Body of pancreas (tissue), 4 donors: ENCODE measurements at regions not wholly inside any gene's neighbourhood (a gene's known extent, or its start where the extent isn't known, plus 50 kb on each side); places are given as distances from the start of the nearest gene placed in this dataset.
A peak's percentile ranks its signal among the peaks of the same experiment; 100 is the strongest.

ENCODE experiments used
- ATAC-seq: fragments of 150-250 bp; one replicate; pipeline ENCODE4 v1.9.1; 2016
- DNase-seq, 4 donors: peaks; one replicate each; pipeline ENCODE4 v3.0.0-alpha.2; 2019
- H3K27ac ChIP-seq, 4 donors: fragments of 200-600 bp; sonication (generic); 1 replicate in 3 of 4; 2 replicates in 1 of 4; pipeline versions ENCODE4 v1.5.1 to v1.6.1; 2016 to 2019; ENCODE audit warnings: mild to moderate bottlenecking in 1 of 4, mixed read lengths in 1 of 4, moderate library complexity in 1 of 4
- H3K27me3 ChIP-seq, 2 donors: fragments of 200-600 bp; sonication (generic); one replicate each; pipeline ENCODE4 v1.6.0; 2016; ENCODE audit warnings: mild to moderate bottlenecking in 1 of 2
- H3K36me3 ChIP-seq, 2 donors: fragments of 200-600 bp; sonication (generic); replicated peaks in 1 of 2; 2 replicates each; pipeline ENCODE4 v1.5.1; 2016; ENCODE audit warnings: low read depth in 2 of 2; ENCODE audit not compliant: insufficient read depth in 1 of 2
- H3K4me1 ChIP-seq: fragments of 200-600 bp; sonication (generic); one replicate; pipeline ENCODE4 v1.6.0; 2016
- H3K4me3 ChIP-seq, 2 donors: fragments of 200-600 bp; sonication (generic); 1 replicate in 1 of 2; 2 replicates in 1 of 2; pipeline ENCODE4 v1.5.1; 2016 to 2019
- H3K9me3 ChIP-seq, 3 donors: fragments of 200-600 bp; sonication (generic); 1 replicate in 2 of 3; 2 replicates in 1 of 3; pipeline ENCODE4 v1.5.1; 2016
- POLR2A ChIP-seq, 3 donors: fragments of 450-650 bp; IDR thresholded peaks; one replicate each; pipeline ENCODE4 v1.6.1; 2016; ENCODE audit warnings: antibody characterized with exemption in 3 of 3, mild to moderate bottlenecking in 2 of 3
- WGBS, 2 donors: methylation state at CpG; one replicate each; pipeline ENCODE4 v1.1.5; 2017; 5-methylcytosine and 5-hydroxymethylcytosine counted together
- intact Hi-C: fragments of 100-400 bp; cut with DNase I; formaldehyde crosslinking; loops from one replicate; pipeline ENCODE4 v1.15.1; 2023
- TF ChIP-seq, protein P1 (sequence below), 7 experiments: fragments of 450-650 bp in 4 of 7; fragments of 200-600 bp in 3 of 7; sonication (generic) in 3 of 7; IDR thresholded peaks; one replicate each; pipeline ENCODE4 v1.5.1; 2016 to 2019; ENCODE audit warnings: antibody characterized with exemption in 7 of 7

DNA sequence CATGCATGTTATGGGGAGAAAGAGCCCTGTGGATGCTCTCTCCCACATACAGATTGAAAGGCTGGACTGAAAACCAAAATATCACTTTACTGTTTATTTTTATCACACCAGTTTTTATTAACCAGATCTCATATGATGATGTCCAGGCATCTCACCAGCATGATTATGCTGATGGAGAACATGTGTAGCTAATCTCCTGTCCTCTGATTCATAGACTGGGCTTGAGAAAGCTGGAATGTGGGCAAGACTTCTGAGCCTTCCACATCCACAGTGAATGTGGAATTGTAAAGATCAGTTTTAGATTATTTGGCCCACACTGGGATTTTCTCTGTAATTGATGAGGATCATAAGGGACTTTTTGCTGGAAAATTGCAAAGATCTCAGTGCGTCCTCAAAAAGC is 137.9 kb downstream of the ICOS start:
- Histone ChIP-seq H3K4me3 (no peak overlapping the region), H3K27ac (no peak overlapping the region), H3K9me3 (no peaks in the 10 kb centered on the region), H3K36me3 (no peaks in the 10 kb centered on the region), H3K27me3 (peaks cover 0 to 5% of the 10 kb centered on the region in 2 donors), H3K4me1 (no peaks in the 10 kb centered on the region)
- ATAC-seq (no peak), DNase-seq (peak in 1 of 4 donors; percentile 12)
- WGBS, 2 donors: 61 to 82% methylated on average over 1 of the region's 1 CpG
- TF ChIP-seq POLR2A (IDR thresholded peaks at IDR 0.05): no peak
- TF ChIP-seq, protein P1, sequence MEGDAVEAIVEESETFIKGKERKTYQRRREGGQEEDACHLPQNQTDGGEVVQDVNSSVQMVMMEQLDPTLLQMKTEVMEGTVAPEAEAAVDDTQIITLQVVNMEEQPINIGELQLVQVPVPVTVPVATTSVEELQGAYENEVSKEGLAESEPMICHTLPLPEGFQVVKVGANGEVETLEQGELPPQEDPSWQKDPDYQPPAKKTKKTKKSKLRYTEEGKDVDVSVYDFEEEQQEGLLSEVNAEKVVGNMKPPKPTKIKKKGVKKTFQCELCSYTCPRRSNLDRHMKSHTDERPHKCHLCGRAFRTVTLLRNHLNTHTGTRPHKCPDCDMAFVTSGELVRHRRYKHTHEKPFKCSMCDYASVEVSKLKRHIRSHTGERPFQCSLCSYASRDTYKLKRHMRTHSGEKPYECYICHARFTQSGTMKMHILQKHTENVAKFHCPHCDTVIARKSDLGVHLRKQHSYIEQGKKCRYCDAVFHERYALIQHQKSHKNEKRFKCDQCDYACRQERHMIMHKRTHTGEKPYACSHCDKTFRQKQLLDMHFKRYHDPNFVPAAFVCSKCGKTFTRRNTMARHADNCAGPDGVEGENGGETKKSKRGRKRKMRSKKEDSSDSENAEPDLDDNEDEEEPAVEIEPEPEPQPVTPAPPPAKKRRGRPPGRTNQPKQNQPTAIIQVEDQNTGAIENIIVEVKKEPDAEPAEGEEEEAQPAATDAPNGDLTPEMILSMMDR (IDR thresholded peaks at IDR 0.05): no peak
- intact Hi-C loops: no loop called here

GRCh38 chr2:204078003-204078698 is 141.6 kb downstream of the ICOS start:
- WGBS, 2 donors: 64 to 65% methylated on average over 4 of the region's 4 CpGs
- Histone ChIP-seq H3K9me3 (no peaks in the 10 kb centered on the region), H3K4me1 (no peaks in the 10 kb centered on the region), H3K27me3 (no peaks in the 10 kb centered on the region), H3K4me3 (no peak overlapping the region), H3K27ac (no peak overlapping the region), H3K36me3 (no peaks in the 10 kb centered on the region)
- ATAC-seq (no peak), DNase-seq (no peak)
- TF ChIP-seq POLR2A (IDR thresholded peaks at IDR 0.05): no peak
- TF ChIP-seq, protein P1 (IDR thresholded peaks at IDR 0.05): no peak
- intact Hi-C loops: no loop called here

GRCh38 chr2:204081487-204082425 is 145.2 kb downstream of the ICOS start:
- DNase-seq (no peak), ATAC-seq (no peak)
- Histone ChIP-seq H3K36me3 (no peaks in the 10 kb centered on the region), H3K27ac (no peak overlapping the region), H3K27me3 (no peaks in the 10 kb centered on the region), H3K9me3 (no peaks in the 10 kb centered on the region), H3K4me3 (no peak overlapping the region), H3K4me1 (no peaks in the 10 kb centered on the region)
- intact Hi-C loops: no loop called here
- 62 to 68% methylated on average over 12 of the region's 12 CpGs for WGBS, 2 donors
- no peak for TF ChIP-seq POLR2A (IDR thresholded peaks at IDR 0.05)
- TF ChIP-seq, protein P1 (IDR thresholded peaks at IDR 0.05): no peak

DNA sequence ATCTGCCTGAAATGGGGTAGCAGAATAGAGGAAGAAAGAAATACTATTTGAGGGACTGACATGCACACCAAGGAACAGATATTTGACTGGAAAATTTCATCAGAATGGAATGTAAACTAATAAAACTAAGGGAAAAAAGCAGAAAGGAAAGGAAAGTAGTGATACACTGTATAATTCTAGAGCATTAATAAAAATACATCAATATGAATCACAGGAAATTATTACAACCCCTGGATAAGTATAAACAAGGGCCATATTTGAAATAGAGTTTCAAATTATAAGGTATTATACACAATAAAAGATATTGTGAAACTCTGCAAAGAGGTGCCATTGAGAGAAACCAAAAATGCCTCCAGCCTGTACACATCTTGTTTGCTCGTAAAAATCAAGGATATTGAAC is 149.6 kb downstream of the ICOS start:
- Histone ChIP-seq H3K27me3 (no peaks in the 10 kb centered on the region), H3K9me3 (no peaks in the 10 kb centered on the region), H3K4me3 (no peak overlapping the region), H3K4me1 (no peaks in the 10 kb centered on the region), H3K27ac (no peak overlapping the region), H3K36me3 (no peaks in the 10 kb centered on the region)
- TF ChIP-seq, protein P1 (IDR thresholded peaks at IDR 0.05): no peak
- TF ChIP-seq POLR2A (IDR thresholded peaks at IDR 0.05): no peak
- intact Hi-C loops: no loop called here
- WGBS, 2 donors: 25 to 26% methylated on average over 1 of the region's 1 CpG
- no peak for ATAC-seq
- no peak for DNase-seq
